GM13977 (cell line): ENCODE measurements at regions not wholly inside any gene's neighbourhood (a gene's known extent, or its start where the extent isn't known, plus 50 kb on each side); places are given as distances from the start of the nearest gene placed in this dataset.

ENCODE experiments used
- DNase-seq: peaks from one replicate; pipeline ENCODE4 v3.0.0; 2012; ENCODE audit warnings: low spot score
- CTCF ChIP-seq: IDR thresholded peaks from 2 replicates; pipeline ENCODE4 v1.5.1; 2012; ENCODE audit warnings: mild to moderate bottlenecking, control low read depth; ENCODE audit not compliant: insufficient read depth; ENCODE audit errors: extremely low read depth, missing control alignments
- in situ Hi-C: fragments of 300-500 bp; cut with MboI; formaldehyde crosslinking; loops from one replicate; pipeline ENCODE4 v1.12.0; 2022; ENCODE audit warnings: low sequenced_read_pairs, low pct_unique_long_range_greater_than_20kb, mixed read lengths, inconsistent platforms; ENCODE audit not compliant: unreplicated experiment

GRCh38 chr20:39633689-39634088, 671.5 kb downstream of the DHX35 start:
- in situ Hi-C loops = no loop called here
- no peak for DNase-seq
- TF ChIP-seq CTCF = no peak

- no peak for TF ChIP-seq CTCF
- in situ Hi-C loops = no loop called here
These were observed 670.6 kb downstream of the DHX35 start for GRCh38 chr20:39632757-39633156.

GRCh38 chr20:39632176-39632575, 670.0 kb downstream of the DHX35 start:
- TF ChIP-seq CTCF = no peak
- no peak for DNase-seq
- in situ Hi-C loops = no loop called here

More at GRCh38 chr20:39632757-39633156, 670.6 kb downstream of the DHX35 start:
- no peak for DNase-seq

GRCh38 chr20:39631557-39631956, 669.4 kb downstream of the DHX35 start:
- no peak for DNase-seq
- no peak for TF ChIP-seq CTCF

GRCh38 chr20:39630215-39630908, 668.2 kb downstream of the DHX35 start:
- no peak for TF ChIP-seq CTCF
- no peak for DNase-seq
- in situ Hi-C loops = no loop called here

More at GRCh38 chr20:39631557-39631956, 669.4 kb downstream of the DHX35 start:
- in situ Hi-C loops = no loop called here

GRCh38 chr20:39627765-39628164, 665.6 kb downstream of the DHX35 start:
- TF ChIP-seq CTCF = no peak
- in situ Hi-C loops = no loop called here
- no peak for DNase-seq
